ENCODE measurements at regions not wholly inside any gene's neighbourhood (a gene's known extent, or its start where the extent isn't known, plus 50 kb on each side); places are given as distances from the start of the nearest gene placed in this dataset.

DNA sequence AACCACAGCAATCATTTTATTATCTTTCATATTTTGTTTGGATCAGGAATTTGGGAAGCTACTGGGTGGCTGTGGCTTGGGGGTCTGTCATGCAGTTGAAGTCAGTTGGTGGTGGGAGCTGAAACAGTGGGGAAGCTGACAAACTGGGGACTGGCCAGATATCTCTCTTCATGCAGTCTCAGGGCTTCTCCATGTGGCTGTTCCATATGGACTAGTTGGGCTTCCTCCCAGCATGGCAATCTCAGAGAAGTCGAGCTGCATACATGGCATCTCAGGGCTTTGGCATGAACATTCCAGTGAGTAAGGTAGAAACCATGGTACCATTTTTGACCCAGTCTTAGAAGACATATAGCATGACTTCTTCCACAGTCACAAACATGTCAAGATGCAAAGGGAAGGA is 274.8 kb downstream of the ENC1 start:
- Histone ChIP-seq H3K9me2 (ENCODE audit: insufficient read depth, low read length) (no peaks in the 10 kb centered on the region), H3K9ac (ENCODE audit: low read length) (no peak overlapping the region), H3K9me3 (ENCODE audit: low read length) (no peaks in the 10 kb centered on the region), H3F3A (ENCODE audit: insufficient read depth, low read length, poor library complexity, severe bottlenecking) (no peaks in the 10 kb centered on the region), H3K27me3 (ENCODE audit: insufficient read depth, low read depth, low read length) (no peaks in the 10 kb centered on the region), H2AFZ (ENCODE audit: low read depth, low read length) (no peak overlapping the region), H4K20me1 (ENCODE audit: insufficient read depth) (no peaks in the 10 kb centered on the region), H3K27ac (ENCODE audit: low read length) (no peak overlapping the region), H3K36me3 (ENCODE audit: insufficient read depth, low read length) (no peaks in the 10 kb centered on the region), H3K79me2 (replicated peaks; ENCODE audit: insufficient read depth, low read length) (no peaks in the 10 kb centered on the region), H3K4me3 (ENCODE audit: low read length) (no peak overlapping the region), H3K4me2 (ENCODE audit: low read length) (no peak overlapping the region)
- TF ChIP-seq MXI1 (conservative IDR thresholded peaks at IDR 0.05; ENCODE audit: poor library complexity, severe bottlenecking) (no peak), EP300 (conservative IDR thresholded peaks at IDR 0.05; ENCODE audit: poor library complexity, severe bottlenecking) (no peak), TAF1 (IDR thresholded peaks at IDR 0.05; ENCODE audit: low read depth) (no peak), SMC3 (conservative IDR thresholded peaks at IDR 0.05; ENCODE audit: poor library complexity) (no peak), RAD21 (conservative IDR thresholded peaks at IDR 0.05) (no peak), POLR2AphosphoS5 (IDR thresholded peaks at IDR 0.05) (no peak), EZH2 (IDR thresholded peaks at IDR 0.05; ENCODE audit: borderline replicate concordance, insufficient read depth, low read length, poor library complexity, severe bottlenecking) (no peak)
- TF ChIP-seq, protein P1, sequence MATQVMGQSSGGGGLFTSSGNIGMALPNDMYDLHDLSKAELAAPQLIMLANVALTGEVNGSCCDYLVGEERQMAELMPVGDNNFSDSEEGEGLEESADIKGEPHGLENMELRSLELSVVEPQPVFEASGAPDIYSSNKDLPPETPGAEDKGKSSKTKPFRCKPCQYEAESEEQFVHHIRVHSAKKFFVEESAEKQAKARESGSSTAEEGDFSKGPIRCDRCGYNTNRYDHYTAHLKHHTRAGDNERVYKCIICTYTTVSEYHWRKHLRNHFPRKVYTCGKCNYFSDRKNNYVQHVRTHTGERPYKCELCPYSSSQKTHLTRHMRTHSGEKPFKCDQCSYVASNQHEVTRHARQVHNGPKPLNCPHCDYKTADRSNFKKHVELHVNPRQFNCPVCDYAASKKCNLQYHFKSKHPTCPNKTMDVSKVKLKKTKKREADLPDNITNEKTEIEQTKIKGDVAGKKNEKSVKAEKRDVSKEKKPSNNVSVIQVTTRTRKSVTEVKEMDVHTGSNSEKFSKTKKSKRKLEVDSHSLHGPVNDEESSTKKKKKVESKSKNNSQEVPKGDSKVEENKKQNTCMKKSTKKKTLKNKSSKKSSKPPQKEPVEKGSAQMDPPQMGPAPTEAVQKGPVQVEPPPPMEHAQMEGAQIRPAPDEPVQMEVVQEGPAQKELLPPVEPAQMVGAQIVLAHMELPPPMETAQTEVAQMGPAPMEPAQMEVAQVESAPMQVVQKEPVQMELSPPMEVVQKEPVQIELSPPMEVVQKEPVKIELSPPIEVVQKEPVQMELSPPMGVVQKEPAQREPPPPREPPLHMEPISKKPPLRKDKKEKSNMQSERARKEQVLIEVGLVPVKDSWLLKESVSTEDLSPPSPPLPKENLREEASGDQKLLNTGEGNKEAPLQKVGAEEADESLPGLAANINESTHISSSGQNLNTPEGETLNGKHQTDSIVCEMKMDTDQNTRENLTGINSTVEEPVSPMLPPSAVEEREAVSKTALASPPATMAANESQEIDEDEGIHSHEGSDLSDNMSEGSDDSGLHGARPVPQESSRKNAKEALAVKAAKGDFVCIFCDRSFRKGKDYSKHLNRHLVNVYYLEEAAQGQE (IDR thresholded peaks at IDR 0.05; ENCODE audit: borderline replicate concordance) = no peak
- TF ChIP-seq, protein P2, sequence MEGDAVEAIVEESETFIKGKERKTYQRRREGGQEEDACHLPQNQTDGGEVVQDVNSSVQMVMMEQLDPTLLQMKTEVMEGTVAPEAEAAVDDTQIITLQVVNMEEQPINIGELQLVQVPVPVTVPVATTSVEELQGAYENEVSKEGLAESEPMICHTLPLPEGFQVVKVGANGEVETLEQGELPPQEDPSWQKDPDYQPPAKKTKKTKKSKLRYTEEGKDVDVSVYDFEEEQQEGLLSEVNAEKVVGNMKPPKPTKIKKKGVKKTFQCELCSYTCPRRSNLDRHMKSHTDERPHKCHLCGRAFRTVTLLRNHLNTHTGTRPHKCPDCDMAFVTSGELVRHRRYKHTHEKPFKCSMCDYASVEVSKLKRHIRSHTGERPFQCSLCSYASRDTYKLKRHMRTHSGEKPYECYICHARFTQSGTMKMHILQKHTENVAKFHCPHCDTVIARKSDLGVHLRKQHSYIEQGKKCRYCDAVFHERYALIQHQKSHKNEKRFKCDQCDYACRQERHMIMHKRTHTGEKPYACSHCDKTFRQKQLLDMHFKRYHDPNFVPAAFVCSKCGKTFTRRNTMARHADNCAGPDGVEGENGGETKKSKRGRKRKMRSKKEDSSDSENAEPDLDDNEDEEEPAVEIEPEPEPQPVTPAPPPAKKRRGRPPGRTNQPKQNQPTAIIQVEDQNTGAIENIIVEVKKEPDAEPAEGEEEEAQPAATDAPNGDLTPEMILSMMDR (IDR thresholded peaks at IDR 0.05; ENCODE audit: poor library complexity, severe bottlenecking) = no peak

DNA sequence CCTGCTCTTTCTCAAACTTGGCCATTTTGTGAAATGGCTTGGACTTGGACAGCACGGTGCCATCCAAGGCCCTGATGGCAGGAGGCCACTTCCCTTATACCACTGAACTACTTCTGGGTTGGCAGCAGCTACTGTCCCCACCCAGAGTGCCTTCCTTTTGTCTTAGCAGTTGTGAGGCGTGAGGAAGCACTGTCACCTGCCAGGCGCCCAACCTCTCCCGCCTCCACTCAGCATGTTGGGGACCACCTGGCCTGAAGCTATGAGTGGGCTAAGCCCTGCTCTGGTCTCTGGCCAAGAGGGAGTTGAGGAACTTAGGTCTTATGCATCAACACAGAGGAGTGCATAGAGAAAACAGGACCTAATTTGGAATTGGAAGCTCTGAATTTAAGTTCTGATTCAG is 276.0 kb downstream of the ENC1 start:
- Histone ChIP-seq H3K9ac (ENCODE audit: low read length) (no peak overlapping the region), H4K20me1 (ENCODE audit: insufficient read depth) (no peaks in the 10 kb centered on the region), H3K27ac (ENCODE audit: low read length) (no peak overlapping the region), H3K36me3 (ENCODE audit: insufficient read depth, low read length) (no peaks in the 10 kb centered on the region), H3K4me2 (ENCODE audit: low read length) (no peak overlapping the region), H3K9me2 (ENCODE audit: insufficient read depth, low read length) (no peaks in the 10 kb centered on the region), H3K27me3 (ENCODE audit: insufficient read depth, low read depth, low read length) (no peaks in the 10 kb centered on the region), H3K9me3 (ENCODE audit: low read length) (no peaks in the 10 kb centered on the region), H3K4me3 (ENCODE audit: low read length) (no peak overlapping the region), H3F3A (ENCODE audit: insufficient read depth, low read length, poor library complexity, severe bottlenecking) (no peaks in the 10 kb centered on the region), H3K79me2 (replicated peaks; ENCODE audit: insufficient read depth, low read length) (no peaks in the 10 kb centered on the region), H2AFZ (ENCODE audit: low read depth, low read length) (no peak overlapping the region)
- TF ChIP-seq EZH2 (IDR thresholded peaks at IDR 0.05; ENCODE audit: borderline replicate concordance, insufficient read depth, low read length, poor library complexity, severe bottlenecking) (no peak), SMC3 (conservative IDR thresholded peaks at IDR 0.05; ENCODE audit: poor library complexity) (no peak), MXI1 (conservative IDR thresholded peaks at IDR 0.05; ENCODE audit: poor library complexity, severe bottlenecking) (no peak), EP300 (conservative IDR thresholded peaks at IDR 0.05; ENCODE audit: poor library complexity, severe bottlenecking) (no peak), POLR2AphosphoS5 (IDR thresholded peaks at IDR 0.05) (no peak), TAF1 (IDR thresholded peaks at IDR 0.05; ENCODE audit: low read depth) (no peak), RAD21 (conservative IDR thresholded peaks at IDR 0.05) (no peak)
- TF ChIP-seq, protein P2 (IDR thresholded peaks at IDR 0.05; ENCODE audit: poor library complexity, severe bottlenecking) = no peak
- TF ChIP-seq, protein P1 (IDR thresholded peaks at IDR 0.05; ENCODE audit: borderline replicate concordance) = no peak
